H1 (cell line): ENCODE measurements at regions not wholly inside any gene's neighbourhood (a gene's known extent, or its start where the extent isn't known, plus 50 kb on each side); places are given as distances from the start of the nearest gene placed in this dataset.

ENCODE experiments used
- ASH2L ChIP-seq: fragments of 200-600, 300-600 bp; sonication (generic); IDR thresholded peaks from one replicate; pipeline ENCODE4 v1.7.1; 2017; ENCODE audit warnings: low read length
- CHD2 ChIP-seq: IDR thresholded peaks from 2 replicates; pipeline ENCODE4 v1.6.1; 2012; ENCODE audit warnings: low read length, improper control_type of control experiment
- PHF8 ChIP-seq: fragments of 200-600 bp; sonication (generic); conservative IDR thresholded peaks from 2 replicates; pipeline ENCODE4 v1.7.1; 2012; ENCODE audit warnings: low read depth, mild to moderate bottlenecking, inconsistent platforms, low read length, moderate library complexity
- POLR2A ChIP-seq, 2 experiments: IDR thresholded peaks; 1 replicate in 1 of 2; 2 replicates in 1 of 2; pipeline ENCODE4 v1.6.1; 2011; ENCODE audit warnings: low read depth in 2 of 2, low read length in 2 of 2, mild to moderate bottlenecking in 2 of 2; ENCODE audit errors: control extremely low read depth in 1 of 2
- POLR2AphosphoS5 ChIP-seq: IDR thresholded peaks from 2 replicates; pipeline ENCODE4 v1.6.1; 2011; ENCODE audit warnings: low read depth, low read length
- SP1 ChIP-seq: IDR thresholded peaks from 2 replicates; pipeline ENCODE4 v1.6.1; 2011; ENCODE audit warnings: low read depth, low read length
- TF ChIP-seq, protein P1 (sequence below): IDR thresholded peaks from 2 replicates; pipeline ENCODE4 v1.6.1; 2012; ENCODE audit warnings: inconsistent platforms
- TF ChIP-seq, protein P2 (sequence below), 3 experiments: IDR thresholded peaks; 1 replicate in 2 of 3; 2 replicates in 1 of 3; pipeline versions ENCODE4 v1.5.1 to v1.6.1; 2011; ENCODE audit warnings: low read length in 3 of 3, mild to moderate bottlenecking in 3 of 3, inconsistent platforms in 2 of 3, low read depth in 1 of 3, moderate library complexity in 1 of 3; ENCODE audit not compliant: insufficient read depth in 1 of 3; ENCODE audit errors: control extremely low read depth in 1 of 3

DNA sequence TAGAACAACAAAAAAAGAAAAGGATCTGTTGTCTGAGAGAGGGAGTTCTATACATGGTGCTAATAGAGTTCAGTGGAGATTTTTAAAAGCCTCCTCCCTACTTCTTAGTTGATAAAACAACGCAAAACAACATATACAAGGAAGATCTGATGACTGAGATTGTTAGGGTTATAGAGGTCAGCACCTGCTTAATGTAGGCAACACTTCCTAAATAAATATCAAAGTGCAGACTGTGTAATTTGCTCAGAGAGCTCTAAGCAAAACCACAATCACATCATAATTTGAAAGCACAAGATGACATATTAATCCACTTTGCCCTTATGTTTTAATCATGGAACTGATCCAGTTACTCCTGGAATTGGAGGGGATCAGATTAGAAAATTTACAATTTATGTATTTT lies 474.5 kb downstream of the PRR16 start:
- TF ChIP-seq, protein P1, sequence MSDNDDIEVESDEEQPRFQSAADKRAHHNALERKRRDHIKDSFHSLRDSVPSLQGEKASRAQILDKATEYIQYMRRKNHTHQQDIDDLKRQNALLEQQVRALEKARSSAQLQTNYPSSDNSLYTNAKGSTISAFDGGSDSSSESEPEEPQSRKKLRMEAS, result no peak
- TF ChIP-seq, protein P2, sequence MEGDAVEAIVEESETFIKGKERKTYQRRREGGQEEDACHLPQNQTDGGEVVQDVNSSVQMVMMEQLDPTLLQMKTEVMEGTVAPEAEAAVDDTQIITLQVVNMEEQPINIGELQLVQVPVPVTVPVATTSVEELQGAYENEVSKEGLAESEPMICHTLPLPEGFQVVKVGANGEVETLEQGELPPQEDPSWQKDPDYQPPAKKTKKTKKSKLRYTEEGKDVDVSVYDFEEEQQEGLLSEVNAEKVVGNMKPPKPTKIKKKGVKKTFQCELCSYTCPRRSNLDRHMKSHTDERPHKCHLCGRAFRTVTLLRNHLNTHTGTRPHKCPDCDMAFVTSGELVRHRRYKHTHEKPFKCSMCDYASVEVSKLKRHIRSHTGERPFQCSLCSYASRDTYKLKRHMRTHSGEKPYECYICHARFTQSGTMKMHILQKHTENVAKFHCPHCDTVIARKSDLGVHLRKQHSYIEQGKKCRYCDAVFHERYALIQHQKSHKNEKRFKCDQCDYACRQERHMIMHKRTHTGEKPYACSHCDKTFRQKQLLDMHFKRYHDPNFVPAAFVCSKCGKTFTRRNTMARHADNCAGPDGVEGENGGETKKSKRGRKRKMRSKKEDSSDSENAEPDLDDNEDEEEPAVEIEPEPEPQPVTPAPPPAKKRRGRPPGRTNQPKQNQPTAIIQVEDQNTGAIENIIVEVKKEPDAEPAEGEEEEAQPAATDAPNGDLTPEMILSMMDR (IDR thresholded peaks at IDR 0.05; ENCODE audit: control extremely low read depth in 1 of 3, insufficient read depth in 1 of 3, low read depth in 1 of 3, low read length in 3 of 3), result no peak
- no peak for TF ChIP-seq CHD2
- TF ChIP-seq ASH2L, result no peak
- TF ChIP-seq PHF8, result no peak
- no peak for TF ChIP-seq POLR2AphosphoS5
- no peak for TF ChIP-seq SP1
- no peak for TF ChIP-seq POLR2A (IDR thresholded peaks at IDR 0.05; ENCODE audit: control extremely low read depth in 1 of 2, low read depth in 2 of 2, low read length in 2 of 2)
